GM21515 (cell line): ENCODE measurements at regions not wholly inside any gene's neighbourhood (a gene's known extent, or its start where the extent isn't known, plus 50 kb on each side); places are given as distances from the start of the nearest gene placed in this dataset.

Source experiments
- ATAC-seq: cut with Tn5 transposase; IDR thresholded peaks from one replicate; pipeline ENCODE4 v1.9.1; 2021; ENCODE audit not compliant: unreplicated experiment

GRCh38 chr4:163582703-163583102, 88.2 kb downstream of the TMA16 start:
- ATAC-seq = no peak

- ATAC-seq = peak; percentile 56
Observed at GRCh38 chr4:163587867-163588266, 93.4 kb downstream of the TMA16 start.

GRCh38 chr4:163588532-163588931, 94.0 kb downstream of the TMA16 start:
- no peak for ATAC-seq

DNA sequence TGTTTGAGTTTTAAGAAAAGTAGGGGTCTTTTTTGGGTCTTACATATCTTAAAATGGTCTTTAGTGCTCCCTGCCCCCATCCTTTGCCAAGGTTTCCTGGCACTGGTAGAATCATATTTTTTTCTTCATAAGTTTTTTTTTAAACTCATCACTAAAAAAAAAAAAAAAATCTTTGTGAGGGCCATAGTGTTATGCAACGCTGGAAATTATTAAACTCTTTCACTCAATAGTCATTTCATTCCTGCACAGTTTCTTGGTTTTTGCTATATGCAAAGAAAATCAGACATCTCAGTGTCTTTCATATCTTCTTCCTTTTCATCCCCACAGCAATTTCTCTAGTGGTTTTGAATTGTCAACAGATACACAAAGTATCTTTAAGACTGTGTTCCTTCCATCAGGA, 95.6 kb downstream of the TMA16 start:
- ATAC-seq = no peak

DNA sequence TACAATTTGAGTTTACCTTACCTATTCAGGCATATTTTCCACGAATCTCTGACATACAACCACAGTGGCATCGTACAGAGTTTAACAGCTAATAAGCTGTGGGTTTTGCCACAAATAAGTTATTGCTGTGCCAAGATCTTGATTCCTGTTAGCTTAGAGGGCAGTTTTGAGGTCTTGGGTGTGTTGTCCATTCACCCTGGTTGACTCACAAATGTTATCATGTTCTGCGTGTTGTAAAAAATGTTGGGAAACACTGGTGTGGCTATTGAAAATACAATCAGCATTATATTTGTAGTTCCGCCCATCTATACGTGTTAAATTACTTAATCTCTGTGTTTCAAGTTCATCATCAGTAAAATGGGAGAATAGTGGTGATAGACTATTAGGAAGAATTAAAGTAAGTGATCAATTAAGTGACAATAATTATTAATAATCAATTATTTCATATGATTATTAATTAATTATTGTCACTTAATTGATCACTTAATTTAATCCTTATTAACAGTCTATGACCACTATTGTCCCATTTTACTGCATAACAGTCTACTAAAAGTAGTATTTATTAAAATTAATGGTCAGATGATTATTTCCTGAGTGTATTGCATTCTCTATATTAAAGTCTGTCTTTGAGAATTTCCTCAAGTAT, 96.3 kb downstream of the TMA16 start:
- ATAC-seq = no peak

DNA sequence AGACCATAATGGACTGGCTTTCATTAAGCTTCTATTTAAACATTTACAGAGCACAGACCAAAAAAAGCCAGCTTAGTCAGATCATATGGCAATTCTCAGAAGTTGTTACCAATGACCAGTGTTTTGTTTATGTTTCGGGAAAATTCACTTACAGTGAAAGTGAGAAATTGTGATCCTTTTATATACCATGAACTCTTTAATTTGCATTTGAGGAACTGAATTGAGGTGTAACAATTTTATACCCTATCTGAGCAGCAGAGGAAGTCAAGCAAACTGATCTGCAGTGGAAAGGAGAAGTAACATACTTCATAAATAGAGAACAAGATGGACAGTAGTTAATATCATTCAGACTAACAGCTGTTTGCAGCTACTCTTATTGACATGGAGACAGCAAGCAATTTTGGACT, 97.1 kb downstream of the TMA16 start:
- ATAC-seq = peak; percentile 85

- ATAC-seq = no peak
Observed at GRCh38 chr4:163592212-163592611, 97.7 kb downstream of the TMA16 start.

- ATAC-seq = no peak
Observed at GRCh38 chr4:163595580-163595979, 101.1 kb downstream of the TMA16 start.

DNA sequence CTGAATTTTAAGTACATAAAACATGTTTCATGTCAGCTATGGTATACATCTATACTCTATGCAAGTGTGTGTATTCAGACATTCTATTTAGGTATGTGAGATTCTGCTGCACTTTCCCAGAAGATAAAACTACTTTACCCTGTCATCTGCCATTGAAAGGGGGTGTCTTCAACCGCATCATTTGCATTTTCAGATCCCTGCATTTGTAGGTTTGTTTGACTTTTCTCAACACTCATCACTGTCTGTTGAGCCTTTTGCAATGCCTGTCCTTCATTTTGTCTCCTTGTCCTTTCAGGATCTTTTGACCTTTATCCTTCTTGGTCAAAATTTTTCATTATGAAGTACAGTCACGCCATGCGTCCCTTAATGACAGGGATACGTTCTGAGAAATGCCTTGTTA, 103.5 kb downstream of the TMA16 start:
- ATAC-seq = peak; percentile 85

GRCh38 chr4:163598489-163598888, 104.0 kb downstream of the TMA16 start:
- ATAC-seq = peak; percentile 24

DNA sequence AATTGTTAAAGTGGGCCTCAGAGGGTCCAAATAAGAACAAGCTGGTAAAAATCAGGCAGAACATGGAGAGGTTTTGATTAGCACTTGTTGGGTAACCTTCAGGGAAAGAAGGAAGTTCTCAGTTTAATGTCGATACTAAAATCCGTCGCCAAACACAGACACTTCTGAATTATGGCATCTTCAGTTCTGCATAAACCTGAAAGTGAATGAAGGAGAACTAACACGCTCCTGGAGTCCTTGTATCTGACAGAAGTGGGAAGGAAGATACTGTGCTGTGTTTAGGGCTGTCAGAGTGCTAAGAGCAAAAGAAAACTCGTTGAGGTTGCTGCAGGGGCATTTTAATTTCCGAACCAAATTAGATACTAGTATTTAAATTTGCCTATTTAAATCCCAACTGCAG, 106.2 kb downstream of the TMA16 start:
- ATAC-seq = peak; percentile 49

GRCh38 chr4:163603257-163603656, 108.8 kb downstream of the TMA16 start:
- no peak for ATAC-seq

DNA sequence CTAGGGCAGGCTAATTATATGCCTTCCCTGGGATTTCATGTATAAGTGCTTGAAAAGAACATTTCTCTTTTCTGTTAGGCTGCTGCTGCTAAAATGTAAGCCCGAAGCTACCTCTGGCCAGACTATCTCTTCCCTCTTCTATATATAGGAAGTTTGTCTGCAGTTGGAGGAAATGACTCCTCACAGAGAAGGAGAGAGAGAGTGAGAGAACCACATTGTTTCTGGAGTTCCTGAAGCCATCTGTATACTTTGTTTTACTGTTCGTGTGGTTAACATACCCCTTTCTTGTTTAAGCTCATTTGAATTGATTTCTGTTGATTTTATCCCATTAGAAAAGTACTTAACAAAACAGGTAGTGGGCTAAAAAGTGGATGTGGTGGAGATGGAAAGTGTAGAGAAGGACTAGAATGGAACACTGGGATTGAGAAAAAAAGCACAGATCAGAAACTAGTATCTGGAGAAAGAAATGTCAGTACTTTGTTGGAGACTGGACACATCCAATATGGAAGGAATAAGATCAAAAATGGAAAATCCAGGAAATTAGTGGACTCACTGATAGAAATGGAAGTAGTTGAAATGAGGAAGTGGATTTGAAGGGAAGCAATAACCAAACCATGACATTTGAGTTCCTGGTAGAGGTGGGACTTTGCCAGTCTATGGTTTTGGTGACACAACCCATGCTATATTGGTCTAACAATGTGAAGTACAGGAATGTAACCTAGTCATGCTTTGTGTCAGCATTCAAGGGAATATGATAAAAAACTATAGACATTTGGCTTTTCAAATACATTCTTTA, 112.6 kb downstream of the TMA16 start:
- no peak for ATAC-seq

DNA sequence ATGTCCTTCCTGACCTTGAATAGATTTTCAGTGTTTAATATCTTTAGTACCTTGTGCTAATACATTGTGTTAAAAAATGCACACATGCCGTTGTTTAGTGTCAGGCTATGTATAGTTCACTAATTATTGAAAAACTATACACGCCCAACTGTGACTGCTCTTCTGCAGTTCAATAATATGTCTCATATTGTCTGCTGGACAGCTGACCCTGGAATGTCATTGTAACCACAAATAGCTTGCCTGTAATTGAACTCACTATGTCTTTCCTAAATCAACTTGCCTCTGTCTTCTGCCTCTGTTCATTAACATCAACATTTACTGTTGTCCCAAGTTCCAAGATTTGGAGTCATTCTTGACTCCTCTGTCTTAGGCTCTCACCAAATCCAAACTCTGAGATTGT, 114.5 kb downstream of the TMA16 start:
- no peak for ATAC-seq

DNA sequence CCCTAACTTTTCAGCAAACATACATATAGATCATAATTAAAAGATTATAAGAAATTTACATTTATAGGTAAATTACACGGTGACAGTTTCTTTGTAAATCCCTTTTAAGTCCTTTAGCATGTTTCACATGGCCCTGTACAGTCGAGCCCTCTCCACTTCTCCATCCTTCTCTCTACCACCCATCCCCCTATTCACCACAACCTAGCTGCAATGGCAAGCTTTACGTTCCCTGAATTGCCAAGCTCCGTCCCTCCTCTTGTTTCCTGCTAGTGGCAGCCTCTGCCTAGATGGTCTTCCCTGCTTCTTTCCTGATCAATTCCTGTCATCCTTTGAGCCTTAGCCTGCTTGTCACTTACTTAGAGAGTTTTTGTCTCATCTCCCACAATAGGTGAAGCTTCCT, 116.2 kb downstream of the TMA16 start:
- ATAC-seq = no peak

DNA sequence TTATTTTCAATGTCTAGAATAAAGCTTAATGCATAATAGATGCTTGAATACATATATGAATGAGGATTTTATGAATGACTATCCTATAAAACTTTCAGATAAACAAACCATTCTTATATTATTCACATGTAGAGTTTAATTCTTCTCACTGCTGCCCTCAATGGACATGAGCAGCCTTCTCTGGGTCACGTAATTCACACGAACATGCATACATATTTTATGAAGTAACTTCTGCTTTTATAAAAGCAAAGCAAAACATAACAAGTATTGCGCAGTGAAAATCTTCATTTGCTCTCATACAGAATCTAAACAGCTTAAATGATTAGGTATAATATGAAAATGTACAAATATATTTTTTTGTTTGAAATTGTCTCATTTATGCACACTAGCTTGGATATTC, 116.7 kb downstream of the TMA16 start:
- no peak for ATAC-seq

DNA sequence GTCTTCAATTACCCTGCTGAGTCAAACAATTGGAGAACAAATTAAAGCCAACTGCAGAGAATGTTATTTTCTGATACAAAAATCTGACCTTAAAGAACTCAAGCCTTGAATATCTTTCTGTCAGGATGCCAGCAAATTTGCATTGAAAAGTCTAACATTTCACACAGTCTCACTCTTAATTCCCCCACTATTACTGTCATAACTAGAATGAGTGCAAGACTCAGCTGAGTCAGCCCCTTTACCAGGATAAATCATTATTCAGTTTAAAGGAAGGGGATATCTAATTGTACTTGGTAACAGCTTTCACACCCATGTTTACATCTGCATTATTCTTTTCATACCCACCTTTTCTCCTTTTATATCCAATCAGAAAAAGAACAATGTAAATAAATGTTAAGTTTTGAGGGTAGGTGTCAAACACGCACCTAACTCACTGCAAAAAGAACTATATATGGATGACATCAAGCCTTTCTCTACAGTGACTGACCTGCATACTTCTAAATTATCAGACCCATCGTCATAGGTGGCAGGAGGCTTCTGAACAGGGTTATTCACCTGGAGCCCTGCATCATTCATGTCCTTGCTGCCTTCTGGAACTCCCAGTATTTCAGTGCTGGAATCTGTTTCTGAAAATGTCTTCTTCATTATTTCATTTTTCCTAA, 117.4 kb downstream of the TMA16 start:
- ATAC-seq = peak; percentile 52

- ATAC-seq = no peak
Observed at GRCh38 chr4:163612762-163613161, 118.3 kb downstream of the TMA16 start.

DNA sequence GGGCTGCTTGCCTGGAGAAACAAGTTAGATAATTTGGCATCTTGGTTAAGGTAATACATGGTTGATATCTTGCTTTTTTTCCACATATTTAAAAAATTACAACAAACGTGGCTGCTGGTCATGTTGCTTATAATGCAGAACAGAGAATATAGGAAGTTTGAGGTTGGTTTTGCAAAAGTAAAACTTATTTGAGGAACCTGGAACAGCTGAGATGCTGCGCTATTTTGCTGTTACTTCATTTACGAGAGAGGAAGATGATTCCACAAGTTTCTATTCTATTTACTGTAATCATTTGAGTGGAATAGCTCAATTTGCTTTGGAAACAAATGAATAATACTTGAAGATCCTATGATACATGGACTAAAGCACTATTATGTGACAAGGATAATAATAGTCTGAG, 118.9 kb downstream of the TMA16 start:
- no peak for ATAC-seq

DNA sequence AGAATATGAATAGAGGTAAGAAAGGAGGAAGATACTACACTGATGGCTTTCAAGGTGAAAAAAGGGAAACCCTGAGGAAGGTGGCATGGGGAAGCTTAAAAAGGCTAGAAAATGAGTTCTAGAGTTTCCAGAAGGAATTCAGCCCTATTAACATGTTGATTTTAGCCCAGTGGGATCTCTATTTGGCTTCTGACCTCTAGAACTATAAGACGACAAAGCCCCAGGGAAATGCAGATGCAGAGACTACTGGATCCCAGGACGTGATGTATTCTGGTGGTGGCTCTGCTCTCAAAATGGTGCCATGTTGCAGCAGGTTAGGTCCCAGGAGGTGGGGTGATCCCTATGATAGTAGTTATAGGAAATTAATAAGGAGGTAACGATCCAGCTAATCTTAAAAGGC, 120.4 kb downstream of the TMA16 start:
- no peak for ATAC-seq

GRCh38 chr4:163618845-163619244, 124.4 kb downstream of the TMA16 start:
- ATAC-seq = no peak

GRCh38 chr4:163620738-163621137, 126.2 kb downstream of the TMA16 start:
- no peak for ATAC-seq
